Nephron (organoid): ENCODE measurements at regions not wholly inside any gene's neighbourhood (a gene's known extent, or its start where the extent isn't known, plus 50 kb on each side); places are given as distances from the start of the nearest gene placed in this dataset.

Source experiments
- H3K27ac Mint-ChIP-seq, 3 experiments: 2 replicates each; pipeline ENCODE4 v1.8.0; 2020; ENCODE audit warnings: mixed read lengths in 3 of 3, mild to moderate bottlenecking in 2 of 3, moderate library complexity in 1 of 3
- H3K27me3 Mint-ChIP-seq: 2 replicates; pipeline ENCODE4 v1.8.0; 2021; ENCODE audit warnings: low read depth, mild to moderate bottlenecking, moderate library complexity, mixed read lengths
- H3K36me3 Mint-ChIP-seq: 2 replicates; pipeline ENCODE4 v1.8.0; 2020; ENCODE audit warnings: low read depth, mixed read lengths
- H3K4me1 Mint-ChIP-seq: 2 replicates; pipeline ENCODE4 v1.8.0; 2020; ENCODE audit warnings: mixed read lengths
- H3K4me3 Mint-ChIP-seq, 3 experiments: 2 replicates each; pipeline ENCODE4 v1.8.0; 2020; ENCODE audit warnings: mild to moderate bottlenecking in 3 of 3, mixed read lengths in 3 of 3, moderate library complexity in 2 of 3
- H3K9me3 Mint-ChIP-seq: 2 replicates; pipeline ENCODE4 v1.8.0; 2020; ENCODE audit warnings: mixed read lengths
- CTCF ChIP-seq, 3 experiments: fragments of 200-600 bp; sonication (generic); IDR thresholded peaks; one replicate each; pipeline ENCODE4 v1.5.0; 2021; ENCODE audit warnings: antibody characterized with exemption in 3 of 3; ENCODE audit not compliant: unreplicated experiment in 3 of 3

- Mint-ChIP-seq H3K4me3 (no peak overlapping the region), H3K9me3 (peaks cover 4% of the 10 kb centered on the region), H3K36me3 (no peaks in the 10 kb centered on the region), H3K27ac (peak overlapping the region in 1 of 3 experiments; percentile 61), H3K27me3 (no peaks in the 10 kb centered on the region), H3K4me1 (peaks cover 36% of the 10 kb centered on the region)
- TF ChIP-seq CTCF (IDR thresholded peaks at IDR 0.05; ENCODE audit: unreplicated experiment in 3 of 3) = no peak
Observed at GRCh38 chr9:129356871-129357772, 179.1 kb upstream of the IER5L start.

- Mint-ChIP-seq H3K27ac (peak overlapping the region; percentile 68 to 95 (median 79)), H3K4me1 (peaks cover 26% of the 10 kb centered on the region), H3K36me3 (no peaks in the 10 kb centered on the region), H3K27me3 (no peaks in the 10 kb centered on the region), H3K9me3 (peaks cover 4% of the 10 kb centered on the region), H3K4me3 (no peak overlapping the region)
- no peak for TF ChIP-seq CTCF (IDR thresholded peaks at IDR 0.05; ENCODE audit: unreplicated experiment in 3 of 3)
Observed at GRCh38 chr9:129355631-129356030, 177.6 kb upstream of the IER5L start.

- H3K27ac Mint-ChIP-seq = peak overlapping the region; percentile 49 to 95 (median 76)
- H3K9me3 Mint-ChIP-seq = peaks cover 4% of the 10 kb centered on the region
- TF ChIP-seq CTCF (IDR thresholded peaks at IDR 0.05; ENCODE audit: unreplicated experiment in 3 of 3) = no peak
- H3K4me1 Mint-ChIP-seq = peaks cover 26% of the 10 kb centered on the region
- no peaks in the 10 kb centered on the region for H3K27me3 Mint-ChIP-seq
- H3K36me3 Mint-ChIP-seq = no peaks in the 10 kb centered on the region
- H3K4me3 Mint-ChIP-seq = no peak overlapping the region
Observed at GRCh38 chr9:129354498-129354897, 176.4 kb upstream of the IER5L start.

GRCh38 chr9:129353697-129354336, 175.8 kb upstream of the IER5L start:
- H3K27ac Mint-ChIP-seq = peak overlapping the region; percentile 94 to 98 (median 95)
- H3K4me1 Mint-ChIP-seq = peaks cover 28% of the 10 kb centered on the region
- TF ChIP-seq CTCF (IDR thresholded peaks at IDR 0.05; ENCODE audit: unreplicated experiment in 3 of 3) = no peak

GRCh38 chr9:129352146-129352865, 174.2 kb upstream of the IER5L start:
- no peak for TF ChIP-seq CTCF (IDR thresholded peaks at IDR 0.05; ENCODE audit: unreplicated experiment in 3 of 3)
- H3K36me3 Mint-ChIP-seq = no peaks in the 10 kb centered on the region
- peaks cover 4% of the 10 kb centered on the region for H3K9me3 Mint-ChIP-seq
- peaks cover 32% of the 10 kb centered on the region for H3K4me1 Mint-ChIP-seq
- peak overlapping the region; percentile 95 to 98 (median 96) for H3K27ac Mint-ChIP-seq
- peak overlapping the region; percentile 74 to 81 (median 76) for H3K4me3 Mint-ChIP-seq
- no peaks in the 10 kb centered on the region for H3K27me3 Mint-ChIP-seq

More at GRCh38 chr9:129353697-129354336, 175.8 kb upstream of the IER5L start:
- no peaks in the 10 kb centered on the region for H3K27me3 Mint-ChIP-seq
- H3K36me3 Mint-ChIP-seq = no peaks in the 10 kb centered on the region
- peak overlapping the region; percentile 44 to 64 (median 46) for H3K4me3 Mint-ChIP-seq
- peaks cover 4% of the 10 kb centered on the region for H3K9me3 Mint-ChIP-seq
